ENCODE measurements at regions not wholly inside any gene's neighbourhood (a gene's known extent, or its start where the extent isn't known, plus 50 kb on each side); places are given as distances from the start of the nearest gene placed in this dataset.

DNA sequence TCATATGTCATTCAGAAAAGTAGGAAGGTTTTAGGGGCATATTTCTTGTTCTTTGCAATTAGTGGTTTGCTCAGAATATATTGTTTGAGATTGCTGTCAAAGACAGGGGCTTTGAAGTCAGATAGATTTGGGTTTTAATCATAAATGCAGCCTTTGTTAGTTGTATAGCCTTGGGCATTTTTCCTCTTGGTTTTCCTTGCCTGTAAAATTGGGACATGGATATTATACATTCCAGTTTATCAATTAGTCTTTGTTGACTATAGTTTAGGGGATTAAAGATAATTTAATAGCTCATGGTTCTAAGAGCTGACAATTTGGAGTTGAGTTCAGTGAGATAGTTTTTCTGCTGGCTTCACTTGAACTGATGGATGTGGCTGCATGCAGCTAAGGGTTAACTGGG is 88.9 kb downstream of the DMAC1 start:
- TF ChIP-seq, protein P1, sequence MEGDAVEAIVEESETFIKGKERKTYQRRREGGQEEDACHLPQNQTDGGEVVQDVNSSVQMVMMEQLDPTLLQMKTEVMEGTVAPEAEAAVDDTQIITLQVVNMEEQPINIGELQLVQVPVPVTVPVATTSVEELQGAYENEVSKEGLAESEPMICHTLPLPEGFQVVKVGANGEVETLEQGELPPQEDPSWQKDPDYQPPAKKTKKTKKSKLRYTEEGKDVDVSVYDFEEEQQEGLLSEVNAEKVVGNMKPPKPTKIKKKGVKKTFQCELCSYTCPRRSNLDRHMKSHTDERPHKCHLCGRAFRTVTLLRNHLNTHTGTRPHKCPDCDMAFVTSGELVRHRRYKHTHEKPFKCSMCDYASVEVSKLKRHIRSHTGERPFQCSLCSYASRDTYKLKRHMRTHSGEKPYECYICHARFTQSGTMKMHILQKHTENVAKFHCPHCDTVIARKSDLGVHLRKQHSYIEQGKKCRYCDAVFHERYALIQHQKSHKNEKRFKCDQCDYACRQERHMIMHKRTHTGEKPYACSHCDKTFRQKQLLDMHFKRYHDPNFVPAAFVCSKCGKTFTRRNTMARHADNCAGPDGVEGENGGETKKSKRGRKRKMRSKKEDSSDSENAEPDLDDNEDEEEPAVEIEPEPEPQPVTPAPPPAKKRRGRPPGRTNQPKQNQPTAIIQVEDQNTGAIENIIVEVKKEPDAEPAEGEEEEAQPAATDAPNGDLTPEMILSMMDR (IDR thresholded peaks at IDR 0.05; ENCODE audit: insufficient read depth, low read length, severe bottlenecking), result no peak
- Histone ChIP-seq H3K4me3 (ENCODE audit: low read depth, low read length) (no peak overlapping the region), H3K27me3 (ENCODE audit: control insufficient read depth, insufficient read depth, low read length) (no peaks in the 10 kb centered on the region), H3K36me3 (ENCODE audit: control insufficient read depth, insufficient read depth, low read length) (no peaks in the 10 kb centered on the region)
- FAIRE-seq (no peak), DNase-seq (ENCODE audit: low read depth) (no peak)

DNA sequence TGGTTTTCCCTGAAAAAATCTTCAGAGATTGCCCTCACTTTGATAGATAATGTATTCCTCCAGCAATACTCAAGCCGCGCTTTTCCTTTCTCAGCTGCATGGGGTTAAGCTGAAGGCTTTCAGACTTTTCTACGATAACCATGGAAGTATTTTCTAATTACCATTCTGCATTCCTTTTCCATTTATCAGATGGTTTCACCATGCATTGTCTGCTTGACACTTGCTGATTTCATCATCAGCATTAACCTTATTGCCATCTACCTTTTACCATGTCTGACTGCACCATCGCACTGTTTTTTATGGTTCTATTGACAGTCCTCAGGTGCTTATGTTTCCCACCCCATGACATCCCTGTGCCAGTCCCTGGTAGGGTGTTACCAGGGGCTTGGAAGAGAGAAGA is 91.6 kb downstream of the DMAC1 start:
- H3K4me3 ChIP-seq (ENCODE audit: low read depth, low read length), result no peak overlapping the region
- peak; percentile 40 for DNase-seq (ENCODE audit: low read depth)
- FAIRE-seq, result no peak
- TF ChIP-seq, protein P1 (IDR thresholded peaks at IDR 0.05; ENCODE audit: insufficient read depth, low read length, severe bottlenecking), result no peak
- no peaks in the 10 kb centered on the region for H3K27me3 ChIP-seq (ENCODE audit: control insufficient read depth, insufficient read depth, low read length)
- H3K36me3 ChIP-seq (ENCODE audit: control insufficient read depth, insufficient read depth, low read length), result no peaks in the 10 kb centered on the region

DNA sequence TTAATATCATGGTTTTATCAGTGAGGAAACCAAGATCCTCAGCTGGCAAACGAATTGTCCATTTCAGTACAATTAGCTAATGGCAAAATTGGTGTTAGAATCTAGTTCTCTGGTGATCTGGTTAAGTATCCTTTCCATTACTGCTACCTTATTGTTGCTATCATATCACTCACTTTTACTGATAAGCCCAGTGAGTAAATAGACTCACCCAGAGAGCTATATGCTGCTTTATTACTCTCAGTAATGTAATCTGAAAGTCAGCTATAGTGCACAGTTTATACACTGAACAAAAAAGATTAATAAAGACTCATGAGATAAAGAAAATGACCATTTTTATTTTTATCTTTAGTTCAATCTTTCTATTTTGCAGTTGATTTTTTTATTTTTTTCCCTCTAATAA is 95.0 kb downstream of the DMAC1 start:
- FAIRE-seq (no peak), DNase-seq (ENCODE audit: low read depth) (no peak)
- no peaks in the 10 kb centered on the region for H3K36me3 ChIP-seq (ENCODE audit: control insufficient read depth, insufficient read depth, low read length)
- no peaks in the 10 kb centered on the region for H3K27me3 ChIP-seq (ENCODE audit: control insufficient read depth, insufficient read depth, low read length)
- no peak overlapping the region for H3K4me3 ChIP-seq (ENCODE audit: low read depth, low read length)
- TF ChIP-seq, protein P1 (IDR thresholded peaks at IDR 0.05; ENCODE audit: insufficient read depth, low read length, severe bottlenecking), result no peak

DNA sequence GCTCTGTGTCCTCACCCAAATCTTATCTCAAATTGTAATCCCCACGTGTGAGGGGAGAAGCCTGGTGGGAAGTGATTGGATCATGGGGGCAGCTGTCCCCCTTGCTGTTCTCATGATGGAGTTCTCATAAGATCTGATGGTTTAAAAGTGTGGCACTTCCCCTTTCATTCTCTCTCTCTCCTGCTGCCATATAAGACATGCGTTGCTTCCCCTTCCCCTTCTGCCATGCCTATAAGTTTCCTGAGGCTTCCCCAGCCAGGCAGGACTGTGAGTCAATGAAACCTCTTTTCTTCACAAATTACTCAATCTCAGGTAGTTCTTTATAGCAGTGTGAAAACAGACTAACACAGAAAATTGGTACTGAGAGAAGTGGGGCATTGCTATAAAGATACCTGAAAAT is 107.7 kb downstream of the DMAC1 start:
- no peaks in the 10 kb centered on the region for H3K36me3 ChIP-seq (ENCODE audit: control insufficient read depth, insufficient read depth, low read length)
- FAIRE-seq (no peak), DNase-seq (ENCODE audit: low read depth) (no peak)
- no peak overlapping the region for H3K4me3 ChIP-seq (ENCODE audit: low read depth, low read length)
- H3K27me3 ChIP-seq (ENCODE audit: control insufficient read depth, insufficient read depth, low read length), result no peaks in the 10 kb centered on the region
- TF ChIP-seq, protein P1 (IDR thresholded peaks at IDR 0.05; ENCODE audit: insufficient read depth, low read length, severe bottlenecking), result no peak

DNA sequence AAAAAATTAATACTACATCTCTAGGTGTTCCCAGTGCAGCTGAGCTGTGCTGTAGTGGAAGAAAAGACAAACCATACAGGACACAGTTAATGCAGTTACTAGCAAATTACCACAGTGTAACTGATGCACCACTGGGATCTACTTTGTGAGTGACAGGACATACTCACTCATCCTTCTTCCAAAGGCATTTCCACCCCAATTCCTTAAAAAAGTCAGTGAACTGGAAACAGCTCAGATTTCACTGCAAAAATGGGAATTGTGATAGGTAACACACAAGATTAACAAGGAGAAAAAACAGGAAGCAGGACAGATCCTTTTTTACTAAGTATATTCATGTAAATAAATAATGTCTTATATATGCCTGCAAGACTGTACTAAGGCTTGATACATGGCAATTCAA is 109.6 kb downstream of the DMAC1 start:
- no peak overlapping the region for H3K4me3 ChIP-seq (ENCODE audit: low read depth, low read length)
- no peak for DNase-seq (ENCODE audit: low read depth)
- TF ChIP-seq, protein P1 (IDR thresholded peaks at IDR 0.05; ENCODE audit: insufficient read depth, low read length, severe bottlenecking), result no peak
- no peak for FAIRE-seq
- H3K27me3 ChIP-seq (ENCODE audit: control insufficient read depth, insufficient read depth, low read length), result no peaks in the 10 kb centered on the region
- no peaks in the 10 kb centered on the region for H3K36me3 ChIP-seq (ENCODE audit: control insufficient read depth, insufficient read depth, low read length)

DNA sequence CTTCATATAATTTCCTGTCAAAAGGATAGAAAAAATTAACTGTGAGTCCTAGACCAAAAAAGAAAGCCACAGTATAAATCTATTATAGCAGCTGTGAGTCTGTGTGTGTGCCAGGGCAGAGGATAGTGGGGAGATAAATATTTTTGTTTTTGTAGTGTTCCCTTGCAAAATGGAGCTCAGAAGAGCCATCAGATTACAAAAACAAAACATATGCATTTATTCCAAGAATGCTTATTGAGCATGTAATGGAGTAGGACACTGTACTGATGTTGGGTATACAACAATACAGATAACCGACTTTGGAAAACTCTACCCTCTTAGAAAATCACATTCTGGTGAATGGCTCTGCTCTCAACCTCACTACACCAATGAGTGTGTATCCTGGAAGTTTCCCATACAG is 111.0 kb downstream of the DMAC1 start:
- no peak for FAIRE-seq
- TF ChIP-seq, protein P1 (IDR thresholded peaks at IDR 0.05; ENCODE audit: insufficient read depth, low read length, severe bottlenecking), result no peak
- Histone ChIP-seq H3K27me3 (ENCODE audit: control insufficient read depth, insufficient read depth, low read length) (no peaks in the 10 kb centered on the region), H3K36me3 (ENCODE audit: control insufficient read depth, insufficient read depth, low read length) (no peaks in the 10 kb centered on the region), H3K4me3 (ENCODE audit: low read depth, low read length) (no peak overlapping the region)
- no peak for DNase-seq (ENCODE audit: low read depth)
